Naive thymus-derived CD4-positive, alpha-beta T cell (primary cell): ENCODE measurements at regions not wholly inside any gene's neighbourhood (a gene's known extent, or its start where the extent isn't known, plus 50 kb on each side); places are given as distances from the start of the nearest gene placed in this dataset.

ENCODE experiments used
- ATAC-seq: fragments of 150-1000 bp; cut with Tn5 transposase; 2 replicates; pipeline ENCODE4 v1.10.0; 2021; ENCODE audit warnings: mild to moderate bottlenecking, moderate library complexity
- CTCF ChIA-PET: fragments of 350-600 bp; sonication (Branson Sonifier 250); formaldehyde crosslinking; loops from one replicate; lab custom pipeline; 2021; ENCODE audit warnings: antibody characterized with exemption; lab: Charles Lee
- POLR2A ChIA-PET: fragments of 350-600 bp; sonication (Branson Sonifier 250); formaldehyde crosslinking; loops from one replicate; lab custom pipeline; 2021; ENCODE audit warnings: antibody characterized with exemption, inconsistent platforms; lab: Charles Lee
- DNase-seq, 9 donors: peaks; one replicate each; pipeline versions ENCODE4 v3.0.0 to v3.0.0-alpha.2; 2020 to 2022; ENCODE audit warnings: mixed read lengths in 1 of 9
- H3K27ac ChIP-seq: one replicate; pipeline ENCODE4 v1.7.0; 2013; ENCODE audit warnings: mild to moderate bottlenecking, low read depth, low read length, moderate library complexity
- H3K27me3 ChIP-seq, 2 donors: one replicate each; pipeline ENCODE4 v1.7.0; 2013; ENCODE audit warnings: low read length in 2 of 2, mild to moderate bottlenecking in 2 of 2, moderate library complexity in 2 of 2; ENCODE audit not compliant: control insufficient read depth in 2 of 2, insufficient read depth in 2 of 2
- H3K36me3 ChIP-seq, 3 experiments: 1 replicate in 2 of 3; 2 replicates in 1 of 3; pipeline ENCODE4 v1.7.0; 2013; ENCODE audit warnings: low read length in 3 of 3, mild to moderate bottlenecking in 3 of 3, moderate library complexity in 1 of 3; ENCODE audit not compliant: insufficient read depth in 3 of 3, control insufficient read depth in 2 of 3
- H3K4me1 ChIP-seq, 2 donors: one replicate each; pipeline ENCODE4 v1.7.0; 2013; ENCODE audit warnings: low read length in 2 of 2, mild to moderate bottlenecking in 2 of 2, moderate library complexity in 1 of 2; ENCODE audit not compliant: control insufficient read depth in 2 of 2, insufficient read depth in 2 of 2
- H3K4me3 ChIP-seq: 2 replicates; pipeline ENCODE4 v1.7.0; 2013; ENCODE audit warnings: mild to moderate bottlenecking, low read length
- H3K9me3 ChIP-seq, 3 experiments: 1 replicate in 2 of 3; 2 replicates in 1 of 3; pipeline ENCODE4 v1.7.0; 2013; ENCODE audit warnings: low read length in 3 of 3; ENCODE audit not compliant: control insufficient read depth in 2 of 3
- H3K27ac Mint-ChIP-seq, 9 donors: one replicate each; pipeline ENCODE4 v1.8.0; 2020 to 2022; ENCODE audit warnings: mixed read lengths in 9 of 9, mild to moderate bottlenecking in 8 of 9, moderate library complexity in 5 of 9, inconsistent platforms in 2 of 9
- H3K27me3 Mint-ChIP-seq, 5 donors: one replicate each; pipeline ENCODE4 v1.8.0; 2021 to 2022; ENCODE audit warnings: mixed read lengths in 5 of 5, mild to moderate bottlenecking in 1 of 5
- H3K36me3 Mint-ChIP-seq, 5 donors: one replicate each; pipeline ENCODE4 v1.8.0; 2020 to 2022; ENCODE audit warnings: mixed read lengths in 5 of 5, mild to moderate bottlenecking in 3 of 5, inconsistent platforms in 1 of 5
- H3K4me1 Mint-ChIP-seq, 7 donors: one replicate each; pipeline ENCODE4 v1.8.0; 2020 to 2022; ENCODE audit warnings: mixed read lengths in 7 of 7, mild to moderate bottlenecking in 3 of 7, inconsistent platforms in 1 of 7
- H3K4me3 Mint-ChIP-seq, 10 donors: one replicate each; pipeline ENCODE4 v1.8.0; 2020 to 2022; ENCODE audit warnings: mild to moderate bottlenecking in 10 of 10, mixed read lengths in 10 of 10, moderate library complexity in 6 of 10, inconsistent platforms in 2 of 10
- H3K9me3 Mint-ChIP-seq, 11 donors: one replicate each; pipeline ENCODE4 v1.8.0; 2020 to 2022; ENCODE audit warnings: mixed read lengths in 11 of 11, mild to moderate bottlenecking in 4 of 11, inconsistent platforms in 1 of 11, moderate library complexity in 1 of 11
- intact Hi-C, 2 donors: fragments of 100-400 bp; cut with micrococcal nuclease; formaldehyde crosslinking; loops; one replicate each; pipeline ENCODE4 v1.15.1; 2023

- Mint-ChIP-seq H3K9me3 (peaks cover 0 to 30% (median 7%) of the 10 kb centered on the region in 11 donors), H3K4me1 (peaks cover 0 to 22% (median 16%) of the 10 kb centered on the region in 7 donors), H3K27me3 (peaks cover 0 to 28% (median 27%) of the 10 kb centered on the region in 5 donors), H3K27ac (no peak overlapping the region), H3K4me3 (no peak overlapping the region), H3K36me3 (peaks cover 0 to 9% (median 6%) of the 10 kb centered on the region in 5 donors)
- Histone ChIP-seq H3K9me3 (no peaks in the 10 kb centered on the region), H3K4me3 (no peak overlapping the region), H3K36me3 (no peaks in the 10 kb centered on the region), H3K4me1 (no peaks in the 10 kb centered on the region), H3K27ac (no peak overlapping the region), H3K27me3 (no peaks in the 10 kb centered on the region)
- DNase-seq (no peak), ATAC-seq (no peak)
- intact Hi-C loops = no loop called here
- ChIA-PET POLR2A (no interaction called here), CTCF (no interaction called here)
Measured at GRCh38 chr20:56897318-56897957, 268.3 kb downstream of the TFAP2C start.

GRCh38 chr20:56897958-56898349, 268.8 kb downstream of the TFAP2C start:
- Histone ChIP-seq H3K4me3 (no peak overlapping the region), H3K27ac (no peak overlapping the region), H3K9me3 (no peaks in the 10 kb centered on the region), H3K36me3 (no peaks in the 10 kb centered on the region), H3K27me3 (no peaks in the 10 kb centered on the region), H3K4me1 (no peaks in the 10 kb centered on the region)
- ChIA-PET CTCF (no interaction called here), POLR2A (no interaction called here)
- Mint-ChIP-seq H3K36me3 (peaks cover 0 to 9% (median 6%) of the 10 kb centered on the region in 5 donors), H3K4me1 (peaks cover 0 to 21% (median 15%) of the 10 kb centered on the region in 7 donors), H3K27ac (no peak overlapping the region), H3K4me3 (no peak overlapping the region), H3K9me3 (peaks cover 0 to 25% (median 7%) of the 10 kb centered on the region in 11 donors), H3K27me3 (peaks cover 0 to 28% (median 27%) of the 10 kb centered on the region in 5 donors)
- intact Hi-C loops = no loop called here
- DNase-seq = no peak
- no peak for ATAC-seq

GRCh38 chr20:56899506-56899905, 270.4 kb downstream of the TFAP2C start:
- Mint-ChIP-seq H3K36me3 (peaks cover 0 to 8% (median 6%) of the 10 kb centered on the region in 5 donors), H3K27me3 (peaks cover 0 to 28% (median 27%) of the 10 kb centered on the region in 5 donors), H3K4me1 (peaks cover 0 to 6% (median 3%) of the 10 kb centered on the region in 7 donors), H3K9me3 (peaks cover 0 to 18% (median 4%) of the 10 kb centered on the region in 11 donors), H3K27ac (no peak overlapping the region), H3K4me3 (no peak overlapping the region)
- intact Hi-C loops = no loop called here
- no peak for ATAC-seq
- Histone ChIP-seq H3K4me1 (no peaks in the 10 kb centered on the region), H3K9me3 (no peaks in the 10 kb centered on the region), H3K4me3 (no peak overlapping the region), H3K36me3 (no peaks in the 10 kb centered on the region), H3K27ac (no peak overlapping the region), H3K27me3 (no peaks in the 10 kb centered on the region)
- DNase-seq = no peak
- POLR2A ChIA-PET = no interaction called here
- CTCF ChIA-PET = no interaction called here

DNA sequence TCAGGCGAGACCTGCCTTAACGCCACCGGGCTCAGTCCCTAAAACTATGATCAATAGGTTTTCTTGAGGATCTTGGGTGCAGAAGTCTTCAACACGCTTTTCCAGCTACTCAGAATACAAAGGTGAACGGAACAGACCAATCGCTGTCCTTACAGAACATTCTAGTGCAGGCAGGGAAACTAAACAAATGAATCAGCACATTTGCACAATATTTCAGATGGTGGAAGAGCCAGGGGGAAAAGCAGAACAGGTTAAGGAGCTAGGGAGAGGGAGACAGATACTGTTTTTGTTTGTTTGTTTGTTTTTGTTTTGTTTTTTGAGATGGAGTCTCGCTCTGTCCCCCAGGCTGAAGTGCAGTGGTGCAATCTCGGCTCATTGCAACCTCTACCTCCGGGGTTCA, 271.1 kb downstream of the TFAP2C start:
- Mint-ChIP-seq H3K4me3 (no peak overlapping the region), H3K9me3 (peaks cover 0 to 15% (median 4%) of the 10 kb centered on the region in 11 donors), H3K27ac (no peak overlapping the region), H3K27me3 (peaks cover 0 to 28% (median 27%) of the 10 kb centered on the region in 5 donors), H3K4me1 (peaks cover 0 to 3% (median 0%) of the 10 kb centered on the region in 7 donors), H3K36me3 (peaks cover 0 to 8% (median 6%) of the 10 kb centered on the region in 5 donors)
- H3K4me1 ChIP-seq = no peaks in the 10 kb centered on the region
- ChIA-PET POLR2A (no interaction called here), CTCF (no interaction called here)
- H3K9me3 ChIP-seq = no peaks in the 10 kb centered on the region
- intact Hi-C loops = no loop called here
- no peak overlapping the region for H3K27ac ChIP-seq
- no peak for DNase-seq
- H3K27me3 ChIP-seq = no peaks in the 10 kb centered on the region
- no peak overlapping the region for H3K4me3 ChIP-seq
- no peaks in the 10 kb centered on the region for H3K36me3 ChIP-seq
- ATAC-seq = no peak

GRCh38 chr20:56903421-56903820, 274.3 kb downstream of the TFAP2C start:
- no peaks in the 10 kb centered on the region for H3K27me3 ChIP-seq
- no peak overlapping the region for H3K27ac ChIP-seq
- ChIA-PET POLR2A (no interaction called here), CTCF (no interaction called here)
- H3K4me1 ChIP-seq = no peaks in the 10 kb centered on the region
- no peaks in the 10 kb centered on the region for H3K36me3 ChIP-seq
- peaks cover 0 to 8% (median 4%) of the 10 kb centered on the region in 5 donors for H3K36me3 Mint-ChIP-seq
- peaks cover 0 to 15% (median 4%) of the 10 kb centered on the region in 11 donors for H3K9me3 Mint-ChIP-seq
- H3K4me3 ChIP-seq = no peak overlapping the region
- H3K27ac Mint-ChIP-seq = no peak overlapping the region
- no peak overlapping the region for H3K4me3 Mint-ChIP-seq
- H3K9me3 ChIP-seq = no peaks in the 10 kb centered on the region
- no peak for DNase-seq
- no peak for ATAC-seq
- no peaks in the 10 kb centered on the region for H3K4me1 Mint-ChIP-seq
- intact Hi-C loops = no loop called here
- peaks cover 0 to 26% (median 16%) of the 10 kb centered on the region in 5 donors for H3K27me3 Mint-ChIP-seq

DNA sequence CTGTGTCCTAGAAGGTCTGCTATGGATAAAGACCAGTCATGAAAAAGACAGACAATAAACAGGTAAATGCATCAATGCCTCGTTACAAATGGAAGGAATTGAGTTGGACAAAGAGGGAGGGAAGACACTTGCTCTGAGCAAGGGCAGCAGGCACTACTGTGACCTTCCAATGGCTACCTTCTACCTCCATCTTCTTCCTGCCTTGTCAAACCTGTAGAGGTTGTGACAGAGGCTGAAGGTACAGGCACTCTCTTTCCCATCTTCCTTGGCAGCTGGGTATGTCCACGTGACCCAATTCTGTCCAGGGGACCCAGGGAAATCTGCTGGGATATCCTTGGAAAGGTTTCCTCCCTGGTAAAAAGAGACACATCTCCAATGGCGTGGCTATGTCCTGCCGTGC, 274.8 kb downstream of the TFAP2C start:
- DNase-seq (no peak), ATAC-seq (no peak)
- ChIA-PET CTCF (no interaction called here), POLR2A (no interaction called here)
- Mint-ChIP-seq H3K9me3 (peaks cover 0 to 15% (median 5%) of the 10 kb centered on the region in 11 donors), H3K36me3 (peaks cover 0 to 8% (median 4%) of the 10 kb centered on the region in 5 donors), H3K4me1 (no peaks in the 10 kb centered on the region), H3K27me3 (peaks cover 0 to 26% (median 14%) of the 10 kb centered on the region in 5 donors), H3K4me3 (no peak overlapping the region), H3K27ac (no peak overlapping the region)
- H3K36me3 ChIP-seq = no peaks in the 10 kb centered on the region
- no peak overlapping the region for H3K27ac ChIP-seq
- no peaks in the 10 kb centered on the region for H3K27me3 ChIP-seq
- no peaks in the 10 kb centered on the region for H3K4me1 ChIP-seq
- H3K9me3 ChIP-seq = no peaks in the 10 kb centered on the region
- H3K4me3 ChIP-seq = no peak overlapping the region
- intact Hi-C loops = no loop called here
